HEK293 (cell line): ENCODE measurements at regions not wholly inside any gene's neighbourhood (a gene's known extent, or its start where the extent isn't known, plus 50 kb on each side); places are given as distances from the start of the nearest gene placed in this dataset.

ENCODE experiments used
- CTCF ChIP-seq: fragments of 450-650 bp; formaldehyde crosslinking; IDR thresholded peaks from 2 replicates; pipeline ENCODE4 v1.5.1; 2016; ENCODE audit warnings: missing biosample characterization, missing genetic modification characterization
- REST ChIP-seq: fragments of 450-650 bp; formaldehyde crosslinking; IDR thresholded peaks from 2 replicates; pipeline ENCODE4 v1.5.1; 2016; ENCODE audit warnings: missing biosample characterization, missing genetic modification characterization
- ZNF155 ChIP-seq: fragments of 450-650 bp; formaldehyde crosslinking; IDR thresholded peaks from 2 replicates; pipeline ENCODE4 v1.5.1; 2016; ENCODE audit warnings: missing biosample characterization, missing genetic modification characterization
- ZNF274 ChIP-seq, 2 experiments: fragments of 200-500 bp in 1 of 2; fragments of 450-650 bp in 1 of 2; sonication (Bioruptor generic) in 1 of 2; formaldehyde crosslinking in 1 of 2; IDR thresholded peaks; 2 replicates each; pipeline versions ENCODE4 v1.5.1 to v1.6.1; 2014 to 2016; ENCODE audit warnings: borderline replicate concordance in 1 of 2, inconsistent platforms in 1 of 2, low read length in 1 of 2, missing biosample characterization in 1 of 2, missing genetic modification characterization in 1 of 2
- ZNF302 ChIP-seq: fragments of 450-650 bp; formaldehyde crosslinking; IDR thresholded peaks from 2 replicates; pipeline ENCODE4 v1.5.1; 2016; ENCODE audit warnings: missing biosample characterization, missing genetic modification characterization, low read depth
- ZNF449 ChIP-seq: fragments of 450-650 bp; formaldehyde crosslinking; IDR thresholded peaks from 2 replicates; pipeline ENCODE4 v1.5.1; 2017; ENCODE audit warnings: missing biosample characterization, mild to moderate bottlenecking, missing genetic modification characterization, moderate library complexity
- ZNF558 ChIP-seq: fragments of 450-650 bp; formaldehyde crosslinking; IDR thresholded peaks from 2 replicates; pipeline ENCODE4 v1.5.1; 2016; ENCODE audit warnings: missing biosample characterization, missing genetic modification characterization
- ZSCAN23 ChIP-seq: fragments of 450-650 bp; formaldehyde crosslinking; IDR thresholded peaks from 2 replicates; pipeline ENCODE4 v1.5.1; 2016; ENCODE audit warnings: missing biosample characterization, missing genetic modification characterization

- no peak for TF ChIP-seq ZNF155 (tag by site-specific recombination)
- TF ChIP-seq CTCF (tag by site-specific recombination): no peak
- TF ChIP-seq REST (tag by site-specific recombination): no peak
- no peak for TF ChIP-seq ZNF449
- no peak for TF ChIP-seq ZSCAN23 (tag by site-specific recombination)
- TF ChIP-seq ZNF274 (IDR thresholded peaks at IDR 0.05; ENCODE audit: low read length): no peak
- no peak for TF ChIP-seq ZNF274 (tag by site-specific recombination; IDR thresholded peaks at IDR 0.05; ENCODE audit: borderline replicate concordance)
- no peak for TF ChIP-seq ZNF302
- no peak for TF ChIP-seq ZNF558 (tag by site-specific recombination)
Measured at GRCh38 chr16:26273607-26274006, 581.8 kb downstream of the HS3ST4 start.
